ENCODE measurements at regions not wholly inside any gene's neighbourhood (a gene's known extent, or its start where the extent isn't known, plus 50 kb on each side); places are given as distances from the start of the nearest gene placed in this dataset.

GRCh38 chr1:82392946-82393345, 592.2 kb downstream of the ADGRL2 start:
- Mint-ChIP-seq H3K4me3 (no peak overlapping the region), H3K27me3 (no peaks in the 10 kb centered on the region), H3K9me3 (no peaks in the 10 kb centered on the region), H3K27ac (no peak overlapping the region), H3K36me3 (ENCODE audit: low read depth) (no peaks in the 10 kb centered on the region), H3K4me1 (ENCODE audit: low read depth) (no peaks in the 10 kb centered on the region)
- DNase-seq: no peak
- CTCF ChIA-PET: no interaction called here
- intact Hi-C loops (cut with DNase I, micrococcal nuclease): no loop called here
- H3K9me3 ChIP-seq (ENCODE audit: control insufficient read depth in 1 of 2, insufficient read depth in 1 of 2, low read length in 2 of 2): no peaks in the 10 kb centered on the region
- no peak for TF ChIP-seq CTCF (IDR thresholded peaks at IDR 0.05)
- POLR2A ChIA-PET: no interaction called here
- H3K36me3 ChIP-seq (ENCODE audit: insufficient read depth, low read length): no peaks in the 10 kb centered on the region
- no peak for ATAC-seq (ENCODE audit: poor library complexity)
- no peaks in the 10 kb centered on the region for H3K4me1 ChIP-seq (ENCODE audit: insufficient read depth, low read length)
- H3K27me3 ChIP-seq (ENCODE audit: control insufficient read depth in 1 of 2, insufficient read depth in 2 of 2, low read length in 2 of 2): no peaks in the 10 kb centered on the region
- H3K4me3 ChIP-seq (ENCODE audit: low read length): no peak overlapping the region
- H3K27ac ChIP-seq (ENCODE audit: low read depth in 1 of 2, low read length in 2 of 2): no peak overlapping the region

GRCh38 chr1:82392513-82392912, 591.8 kb downstream of the ADGRL2 start:
- H3K9me3 ChIP-seq (ENCODE audit: control insufficient read depth in 1 of 2, insufficient read depth in 1 of 2, low read length in 2 of 2): no peaks in the 10 kb centered on the region

GRCh38 chr1:82391712-82392111, 591.0 kb downstream of the ADGRL2 start:
- no peaks in the 10 kb centered on the region for H3K9me3 Mint-ChIP-seq
- ATAC-seq (ENCODE audit: poor library complexity): no peak
- no peaks in the 10 kb centered on the region for H3K27me3 Mint-ChIP-seq
- Histone ChIP-seq H3K9me3 (ENCODE audit: control insufficient read depth in 1 of 2, insufficient read depth in 1 of 2, low read length in 2 of 2) (no peaks in the 10 kb centered on the region), H3K4me1 (ENCODE audit: insufficient read depth, low read length) (no peaks in the 10 kb centered on the region), H3K4me3 (ENCODE audit: low read length) (no peak overlapping the region), H3K36me3 (ENCODE audit: insufficient read depth, low read length) (no peaks in the 10 kb centered on the region), H3K27me3 (ENCODE audit: control insufficient read depth in 1 of 2, insufficient read depth in 2 of 2, low read length in 2 of 2) (no peaks in the 10 kb centered on the region), H3K27ac (ENCODE audit: low read depth in 1 of 2, low read length in 2 of 2) (no peak overlapping the region)
- intact Hi-C loops (cut with DNase I, micrococcal nuclease): no loop called here
- ChIA-PET POLR2A (no interaction called here), CTCF (no interaction called here)
- no peak overlapping the region for H3K4me3 Mint-ChIP-seq
- no peaks in the 10 kb centered on the region for H3K36me3 Mint-ChIP-seq (ENCODE audit: low read depth)
- no peaks in the 10 kb centered on the region for H3K4me1 Mint-ChIP-seq (ENCODE audit: low read depth)
- no peak for DNase-seq
- TF ChIP-seq CTCF (IDR thresholded peaks at IDR 0.05): no peak
- no peak overlapping the region for H3K27ac Mint-ChIP-seq

More at GRCh38 chr1:82392513-82392912, 591.8 kb downstream of the ADGRL2 start:
- DNase-seq (no peak), ATAC-seq (ENCODE audit: poor library complexity) (no peak)
- Histone ChIP-seq H3K27me3 (ENCODE audit: control insufficient read depth in 1 of 2, insufficient read depth in 2 of 2, low read length in 2 of 2) (no peaks in the 10 kb centered on the region), H3K4me3 (ENCODE audit: low read length) (no peak overlapping the region), H3K36me3 (ENCODE audit: insufficient read depth, low read length) (no peaks in the 10 kb centered on the region), H3K27ac (ENCODE audit: low read depth in 1 of 2, low read length in 2 of 2) (no peak overlapping the region), H3K4me1 (ENCODE audit: insufficient read depth, low read length) (no peaks in the 10 kb centered on the region)
- CTCF ChIA-PET: no interaction called here
- Mint-ChIP-seq H3K4me3 (no peak overlapping the region), H3K9me3 (no peaks in the 10 kb centered on the region), H3K36me3 (ENCODE audit: low read depth) (no peaks in the 10 kb centered on the region), H3K27ac (no peak overlapping the region), H3K4me1 (ENCODE audit: low read depth) (no peaks in the 10 kb centered on the region), H3K27me3 (no peaks in the 10 kb centered on the region)
- POLR2A ChIA-PET: no interaction called here
- no peak for TF ChIP-seq CTCF (IDR thresholded peaks at IDR 0.05)
- intact Hi-C loops (cut with DNase I, micrococcal nuclease): no loop called here
